ENCODE measurements at regions not wholly inside any gene's neighbourhood (a gene's known extent, or its start where the extent isn't known, plus 50 kb on each side); places are given as distances from the start of the nearest gene placed in this dataset.
A peak's percentile ranks its signal among the peaks of the same experiment; 100 is the strongest.

GRCh38 chr2:206368484-206368883, 74.8 kb upstream of the ADAM23 start:
- no peak for DNase-seq

- peak; percentile 20 to 74 (median 54) for DNase-seq
Observed at GRCh38 chr2:206368933-206369569, 74.3 kb upstream of the ADAM23 start.

DNA sequence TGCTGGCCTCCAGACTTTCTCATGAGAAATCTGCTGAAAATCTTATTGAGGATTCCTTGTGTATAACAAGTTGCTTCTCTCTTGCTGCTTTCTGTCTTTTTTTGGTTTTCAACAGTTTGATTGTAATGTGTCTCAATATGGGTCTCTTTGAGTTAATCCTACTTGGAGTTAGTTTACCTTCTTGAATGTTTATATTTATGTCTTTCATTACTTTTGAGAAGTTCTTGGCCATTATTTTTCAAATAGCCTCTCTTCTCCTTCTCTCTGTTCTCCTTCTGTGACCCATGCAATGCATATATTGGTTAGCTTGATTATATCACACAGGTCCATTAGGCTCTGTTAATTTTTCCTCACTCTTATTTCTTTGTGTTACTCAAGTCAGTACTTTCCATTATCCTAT, 67.4 kb upstream of the ADAM23 start:
- DNase-seq: no peak

- no peak for DNase-seq
Observed at GRCh38 chr2:206378835-206379234, 64.5 kb upstream of the ADAM23 start.

- DNase-seq: no peak
Observed at GRCh38 chr2:206379266-206379665, 64.1 kb upstream of the ADAM23 start.

- no peak for DNase-seq
Observed at GRCh38 chr2:206379886-206380285, 63.4 kb upstream of the ADAM23 start.

DNA sequence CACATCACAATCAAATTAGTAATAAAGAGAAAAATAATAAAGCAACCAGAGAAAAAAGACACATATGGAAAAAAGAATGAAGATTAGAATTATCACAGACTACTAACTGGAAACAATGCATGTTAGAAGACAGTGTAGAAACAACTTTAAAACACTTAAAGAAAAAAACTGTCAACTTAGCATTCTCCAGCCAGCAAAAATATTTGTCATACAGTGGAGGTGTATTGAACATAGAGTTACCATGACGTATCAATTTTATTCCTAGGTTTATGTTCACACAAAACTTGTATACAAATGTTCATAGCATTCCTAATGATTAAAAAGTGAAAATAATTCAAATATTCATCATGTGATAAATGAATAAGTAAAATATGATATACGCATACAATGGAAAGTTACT, 61.5 kb upstream of the ADAM23 start:
- no peak for DNase-seq

GRCh38 chr2:206383669-206384068, 59.7 kb upstream of the ADAM23 start:
- no peak for DNase-seq

GRCh38 chr2:206387808-206388207, 55.5 kb upstream of the ADAM23 start:
- DNase-seq: no peak

DNA sequence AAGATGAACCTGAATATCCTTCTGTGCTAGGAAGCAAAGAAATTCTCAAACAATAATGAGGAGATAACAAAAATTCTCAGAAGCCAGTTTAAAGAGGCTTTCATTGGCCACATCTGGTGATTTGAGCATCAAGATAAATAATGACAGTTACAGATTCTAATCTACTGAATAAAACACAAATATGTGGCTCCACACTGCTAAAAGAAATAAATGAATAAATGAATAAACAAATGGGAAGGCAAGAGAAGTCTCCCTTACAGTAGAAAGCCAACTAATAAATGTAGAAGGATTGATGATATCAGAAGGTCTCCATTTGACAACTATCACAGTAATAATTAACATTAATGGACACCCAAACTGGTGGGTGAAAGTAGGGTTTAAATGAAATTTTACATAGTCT, 54.6 kb upstream of the ADAM23 start:
- no peak for DNase-seq

DNA sequence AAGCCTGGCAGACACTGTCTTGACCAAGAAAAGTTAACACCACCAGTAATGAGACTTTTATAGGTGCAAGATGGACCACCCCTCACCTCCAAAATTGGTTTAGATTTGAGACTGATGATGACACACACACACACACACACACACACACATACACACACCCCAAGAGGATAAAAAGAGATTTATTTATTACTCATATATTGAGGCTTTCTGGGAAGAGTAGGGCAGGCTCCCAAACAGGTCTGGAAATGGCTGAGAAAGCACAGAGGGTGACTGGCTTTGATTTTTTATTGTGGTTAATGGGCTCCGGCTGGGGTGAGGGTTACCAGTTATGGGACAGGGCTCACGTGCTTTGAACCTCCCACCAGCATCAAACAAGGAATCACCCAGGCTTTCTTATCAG, 54.2 kb upstream of the ADAM23 start:
- no peak for DNase-seq

DNA sequence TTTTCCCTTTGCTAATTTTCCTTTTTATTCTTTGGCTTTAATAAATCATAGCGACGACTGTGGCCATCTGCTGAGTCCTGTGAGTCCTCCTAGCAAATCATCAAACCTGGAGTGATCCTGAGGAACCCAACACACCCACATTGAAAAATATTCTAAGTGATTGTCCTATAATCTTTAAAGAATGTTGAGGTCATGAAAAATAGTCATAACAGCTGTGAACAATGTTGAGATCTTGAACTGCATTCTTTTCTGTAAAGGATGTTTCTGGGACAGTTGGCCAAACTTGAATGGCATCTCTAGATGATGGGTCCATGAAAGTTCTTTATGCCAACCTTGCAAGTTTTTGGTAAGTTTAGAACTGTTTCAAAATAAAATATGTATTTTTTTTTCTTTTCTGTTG, 53.2 kb upstream of the ADAM23 start:
- DNase-seq: no peak

DNA sequence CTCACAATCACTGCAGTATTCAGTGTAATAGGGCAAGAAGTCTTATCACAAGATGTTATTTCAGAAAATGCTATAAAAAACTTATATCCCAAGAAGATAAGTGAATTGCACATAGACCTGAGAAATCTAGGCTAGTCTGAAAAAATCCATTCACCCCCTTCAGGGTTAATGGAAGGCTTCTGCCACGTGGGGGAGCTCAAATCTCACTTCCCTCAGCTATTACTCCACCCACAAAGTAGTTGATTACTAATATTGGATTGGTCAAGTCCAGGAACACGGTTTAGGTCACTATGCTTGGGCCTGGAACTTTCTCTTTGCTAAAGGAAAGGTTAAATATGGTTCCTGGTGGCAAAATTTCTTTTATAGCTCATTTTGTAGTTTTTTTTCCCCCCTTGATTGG, 51.2 kb upstream of the ADAM23 start:
- DNase-seq: peak; percentile 45 to 58 (median 54)

Measured in suppressor macrophage (primary cell).